Activated CD8-positive, alpha-beta T cell treated with anti-CD3 and anti-CD28 coated beads for 36 hours (primary cell): ENCODE measurements at regions not wholly inside any gene's neighbourhood (a gene's known extent, or its start where the extent isn't known, plus 50 kb on each side); places are given as distances from the start of the nearest gene placed in this dataset.

Experiments
- ATAC-seq: fragments of 200-7000 bp; cut with Tn5 transposase; one replicate; pipeline ENCODE4 v1.10.0; 2021; ENCODE audit warnings: mild to moderate bottlenecking, moderate library complexity
- CTCF ChIA-PET: fragments of 350-600 bp; sonication (Branson Sonifier 250); formaldehyde crosslinking; loops from one replicate; lab custom pipeline; 2021; ENCODE audit warnings: antibody characterized with exemption; lab: Charles Lee
- POLR2A ChIA-PET: fragments of 350-600 bp; sonication (Branson Sonifier 250); formaldehyde crosslinking; loops from one replicate; lab custom pipeline; 2021; ENCODE audit warnings: antibody characterized with exemption; lab: Charles Lee
- DNase-seq: peaks from one replicate; pipeline ENCODE4 v3.0.0-alpha.2; 2020
- H3K27ac Mint-ChIP-seq: one replicate; pipeline ENCODE4 v1.8.0; 2021; ENCODE audit warnings: mild to moderate bottlenecking, mixed read lengths
- H3K27me3 Mint-ChIP-seq: one replicate; pipeline ENCODE4 v1.8.0; 2021; ENCODE audit warnings: mixed read lengths
- H3K36me3 Mint-ChIP-seq: one replicate; pipeline ENCODE4 v1.8.0; 2021; ENCODE audit warnings: low read depth, mixed read lengths
- H3K4me1 Mint-ChIP-seq: one replicate; pipeline ENCODE4 v1.8.0; 2021; ENCODE audit warnings: low read depth, mixed read lengths
- H3K4me3 Mint-ChIP-seq: one replicate; pipeline ENCODE4 v1.8.0; 2021; ENCODE audit warnings: mild to moderate bottlenecking, moderate library complexity, mixed read lengths
- H3K9me3 Mint-ChIP-seq: one replicate; pipeline ENCODE4 v1.8.0; 2021; ENCODE audit warnings: mixed read lengths
- CTCF ChIP-seq: fragments of 200-600 bp; IDR thresholded peaks from one replicate; pipeline ENCODE4 v1.8.0; 2022; ENCODE audit warnings: antibody characterized with exemption, mild to moderate bottlenecking
- intact Hi-C: fragments of 100-400 bp; cut with micrococcal nuclease; formaldehyde crosslinking; loops from one replicate; pipeline ENCODE4 v1.10.0; 2022

GRCh38 chr2:5253263-5253662 lies 438.9 kb upstream of the SOX11 start:
- no peak overlapping the region for H3K4me3 Mint-ChIP-seq
- no peak for TF ChIP-seq CTCF

GRCh38 chr2:5254791-5255332 lies 437.3 kb upstream of the SOX11 start:
- ChIA-PET CTCF (no interaction called here), POLR2A (no interaction called here)
- TF ChIP-seq CTCF: no peak
- DNase-seq (no peak), ATAC-seq (no peak)
- Mint-ChIP-seq H3K4me1 (no peaks in the 10 kb centered on the region), H3K27me3 (no peaks in the 10 kb centered on the region), H3K36me3 (no peaks in the 10 kb centered on the region), H3K9me3 (peaks cover 19% of the 10 kb centered on the region), H3K27ac (no peak overlapping the region), H3K4me3 (no peak overlapping the region)
- intact Hi-C loops: no loop called here

More at GRCh38 chr2:5253263-5253662, 438.9 kb upstream of the SOX11 start:
- POLR2A ChIA-PET: no interaction called here
- intact Hi-C loops: no loop called here
- DNase-seq (no peak), ATAC-seq (no peak)
- Mint-ChIP-seq H3K36me3 (no peaks in the 10 kb centered on the region), H3K27ac (no peak overlapping the region), H3K4me1 (no peaks in the 10 kb centered on the region), H3K9me3 (peaks cover 14% of the 10 kb centered on the region), H3K27me3 (no peaks in the 10 kb centered on the region)
- CTCF ChIA-PET: no interaction called here

GRCh38 chr2:5263291-5263690 lies 428.9 kb upstream of the SOX11 start:
- Mint-ChIP-seq H3K27me3 (no peaks in the 10 kb centered on the region), H3K4me1 (no peaks in the 10 kb centered on the region), H3K4me3 (no peak overlapping the region), H3K9me3 (peaks cover 20% of the 10 kb centered on the region), H3K27ac (no peak overlapping the region), H3K36me3 (no peaks in the 10 kb centered on the region)
- ATAC-seq (no peak), DNase-seq (no peak)
- intact Hi-C loops: no loop called here
- ChIA-PET POLR2A (no interaction called here), CTCF (no interaction called here)
- no peak for TF ChIP-seq CTCF

GRCh38 chr2:5264361-5264760 lies 427.8 kb upstream of the SOX11 start:
- H3K27me3 Mint-ChIP-seq: no peaks in the 10 kb centered on the region
- H3K9me3 Mint-ChIP-seq: peaks cover 22% of the 10 kb centered on the region
- H3K36me3 Mint-ChIP-seq: no peaks in the 10 kb centered on the region
- intact Hi-C loops: no loop called here
- TF ChIP-seq CTCF: no peak
- POLR2A ChIA-PET: no interaction called here
- DNase-seq: no peak
- no peak overlapping the region for H3K4me3 Mint-ChIP-seq
- no peak overlapping the region for H3K27ac Mint-ChIP-seq
- CTCF ChIA-PET: no interaction called here
- ATAC-seq: no peak
- H3K4me1 Mint-ChIP-seq: no peaks in the 10 kb centered on the region

- Mint-ChIP-seq H3K36me3 (no peaks in the 10 kb centered on the region), H3K4me3 (no peak overlapping the region), H3K4me1 (no peaks in the 10 kb centered on the region), H3K9me3 (peaks cover 1% of the 10 kb centered on the region), H3K27me3 (no peaks in the 10 kb centered on the region), H3K27ac (no peak overlapping the region)
- ATAC-seq (no peak), DNase-seq (no peak)
- TF ChIP-seq CTCF: no peak
- intact Hi-C loops: no loop called here
- CTCF ChIA-PET: no interaction called here
- POLR2A ChIA-PET: no interaction called here
These were observed 407.1 kb upstream of the SOX11 start for GRCh38 chr2:5285061-5285460.
